C4-2B (cell line): ENCODE measurements at regions not wholly inside any gene's neighbourhood (a gene's known extent, or its start where the extent isn't known, plus 50 kb on each side); places are given as distances from the start of the nearest gene placed in this dataset.

Source experiments
- ZFX ChIP-seq: fragments of 450-650 bp; IDR thresholded peaks from 2 replicates; pipeline ENCODE4 v1.6.1; 2017
- TF ChIP-seq, protein P1 (sequence below): fragments of 450-650 bp; conservative IDR thresholded peaks from 2 replicates; pipeline ENCODE4 v1.5.1; 2017; ENCODE audit warnings: mild to moderate bottlenecking

DNA sequence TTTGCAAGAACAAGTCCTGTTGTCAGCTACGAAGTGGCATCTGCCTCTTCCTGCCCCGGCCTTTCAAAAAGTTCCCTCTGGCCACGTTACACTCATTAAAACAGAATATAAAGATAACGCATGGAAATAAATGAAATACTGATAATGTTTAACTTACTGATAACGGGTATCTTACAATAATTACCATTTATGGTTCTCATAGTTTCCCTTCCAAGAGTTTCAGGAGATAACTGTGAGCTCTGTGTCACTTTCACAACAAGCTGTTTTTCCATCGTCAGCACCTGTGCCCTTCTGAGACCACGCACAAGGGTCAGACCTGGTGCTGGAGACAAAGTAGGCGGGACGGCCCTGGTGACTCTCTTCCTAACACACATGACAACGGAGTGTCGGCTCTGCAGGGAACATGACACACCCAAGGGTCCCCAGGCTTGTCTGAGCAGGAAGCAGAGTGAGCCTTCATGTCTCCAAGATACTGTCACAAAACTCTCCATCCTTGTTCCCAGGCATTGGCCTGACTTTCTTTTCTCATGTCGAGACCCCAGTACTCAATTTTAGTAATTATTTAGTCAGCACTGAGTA, 86.2 kb upstream of the THBS2 start:
- TF ChIP-seq, protein P1, sequence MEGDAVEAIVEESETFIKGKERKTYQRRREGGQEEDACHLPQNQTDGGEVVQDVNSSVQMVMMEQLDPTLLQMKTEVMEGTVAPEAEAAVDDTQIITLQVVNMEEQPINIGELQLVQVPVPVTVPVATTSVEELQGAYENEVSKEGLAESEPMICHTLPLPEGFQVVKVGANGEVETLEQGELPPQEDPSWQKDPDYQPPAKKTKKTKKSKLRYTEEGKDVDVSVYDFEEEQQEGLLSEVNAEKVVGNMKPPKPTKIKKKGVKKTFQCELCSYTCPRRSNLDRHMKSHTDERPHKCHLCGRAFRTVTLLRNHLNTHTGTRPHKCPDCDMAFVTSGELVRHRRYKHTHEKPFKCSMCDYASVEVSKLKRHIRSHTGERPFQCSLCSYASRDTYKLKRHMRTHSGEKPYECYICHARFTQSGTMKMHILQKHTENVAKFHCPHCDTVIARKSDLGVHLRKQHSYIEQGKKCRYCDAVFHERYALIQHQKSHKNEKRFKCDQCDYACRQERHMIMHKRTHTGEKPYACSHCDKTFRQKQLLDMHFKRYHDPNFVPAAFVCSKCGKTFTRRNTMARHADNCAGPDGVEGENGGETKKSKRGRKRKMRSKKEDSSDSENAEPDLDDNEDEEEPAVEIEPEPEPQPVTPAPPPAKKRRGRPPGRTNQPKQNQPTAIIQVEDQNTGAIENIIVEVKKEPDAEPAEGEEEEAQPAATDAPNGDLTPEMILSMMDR: no peak
- no peak for TF ChIP-seq ZFX
